DMS 273 (cell line): ENCODE measurements at regions not wholly inside any gene's neighbourhood (a gene's known extent, or its start where the extent isn't known, plus 50 kb on each side); places are given as distances from the start of the nearest gene placed in this dataset.
A peak's percentile ranks its signal among the peaks of the same experiment; 100 is the strongest.
"Not testable (repeated sequence)": the region's sequence is repeated elsewhere in the genome, so short reads cannot be mapped to it uniquely, and the experiment has no call there.

Experiments used
- DNase-seq: peaks from one replicate; lab custom pipeline; 2025; ENCODE audit not compliant: unreplicated experiment; lab: John Stamatoyannopoulos, UW

DNA sequence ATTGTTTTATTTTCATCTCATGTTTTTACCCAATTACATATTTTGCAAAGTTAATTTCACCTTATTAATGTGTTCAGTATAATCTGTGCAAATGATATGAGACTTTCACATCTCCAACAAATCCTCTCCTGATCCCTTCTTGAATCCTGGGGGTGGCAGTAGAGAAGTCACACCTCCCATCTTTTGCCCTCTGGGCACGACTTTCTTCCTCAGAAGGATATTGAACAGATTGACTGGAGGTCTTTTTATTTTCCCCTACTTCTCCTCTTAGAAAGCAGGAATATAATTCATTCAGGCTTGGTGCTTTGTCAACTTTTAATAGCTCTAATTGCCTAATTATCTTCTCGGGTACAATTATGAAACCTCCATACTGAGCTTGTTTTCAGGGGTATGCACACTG, 1037.1 kb upstream of the NUDT12 start:
- peak; percentile 6 for DNase-seq

- DNase-seq = no peak
Observed at GRCh38 chr5:104598285-104598684, 1035.7 kb upstream of the NUDT12 start.

GRCh38 chr5:104594850-104595249, 1032.3 kb upstream of the NUDT12 start:
- no peak for DNase-seq

DNA sequence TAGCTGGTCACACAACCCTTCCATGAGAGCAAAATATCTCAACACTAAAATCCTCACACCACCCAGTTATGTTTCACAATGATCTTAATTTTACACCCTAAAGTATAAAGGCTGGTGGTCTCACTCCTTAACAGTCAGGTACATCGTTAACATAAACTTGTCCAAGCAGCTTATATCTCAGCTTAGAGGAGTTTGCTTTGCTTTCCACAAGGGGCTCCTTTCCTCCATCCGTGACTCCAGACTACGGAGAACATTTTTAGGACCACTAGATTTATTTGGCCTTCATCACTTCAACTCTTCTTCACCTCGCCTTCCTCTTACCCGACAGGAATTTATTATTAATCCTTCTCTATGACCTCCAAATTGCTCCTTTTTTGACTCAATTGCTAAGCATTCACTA, 1014.1 kb upstream of the NUDT12 start:
- no peak for DNase-seq

DNA sequence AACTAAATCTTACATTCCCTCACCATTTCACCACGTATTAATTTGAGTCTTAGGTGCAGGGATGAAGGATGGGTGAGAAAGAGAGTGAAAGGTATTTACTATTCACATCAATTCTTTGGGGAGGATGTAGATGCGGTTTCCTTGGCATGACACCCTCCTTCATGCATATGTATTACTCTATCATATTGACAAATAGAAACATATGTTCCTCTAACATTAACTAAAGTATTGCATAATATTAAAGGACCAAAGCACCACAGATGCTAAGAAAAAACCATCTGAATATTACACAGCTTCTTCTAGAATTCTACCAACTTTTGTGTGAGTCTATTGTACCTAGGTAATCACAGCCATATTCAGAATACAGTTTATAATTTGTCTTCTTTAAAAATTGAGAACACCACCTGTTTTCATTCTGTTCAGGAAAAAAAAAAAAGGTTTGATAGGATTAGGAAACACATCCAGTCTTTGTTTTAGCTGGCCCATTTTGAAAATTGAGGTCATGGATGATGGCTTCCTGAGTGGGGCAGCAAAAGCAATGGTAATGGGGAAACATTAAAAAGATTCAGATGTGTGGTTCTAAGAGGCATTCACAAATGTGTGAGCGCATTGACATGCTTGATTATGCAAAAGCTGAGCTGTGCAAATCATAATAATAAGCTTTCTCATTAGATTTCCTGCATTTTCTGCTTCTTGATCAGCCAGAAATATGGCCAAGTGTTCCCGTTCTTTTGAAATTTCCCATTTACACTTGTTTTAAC, 1011.5 kb upstream of the NUDT12 start:
- DNase-seq = peak; percentile 26

- no peak for DNase-seq
Observed at GRCh38 chr5:104569621-104570020, 1007.0 kb upstream of the NUDT12 start.

DNA sequence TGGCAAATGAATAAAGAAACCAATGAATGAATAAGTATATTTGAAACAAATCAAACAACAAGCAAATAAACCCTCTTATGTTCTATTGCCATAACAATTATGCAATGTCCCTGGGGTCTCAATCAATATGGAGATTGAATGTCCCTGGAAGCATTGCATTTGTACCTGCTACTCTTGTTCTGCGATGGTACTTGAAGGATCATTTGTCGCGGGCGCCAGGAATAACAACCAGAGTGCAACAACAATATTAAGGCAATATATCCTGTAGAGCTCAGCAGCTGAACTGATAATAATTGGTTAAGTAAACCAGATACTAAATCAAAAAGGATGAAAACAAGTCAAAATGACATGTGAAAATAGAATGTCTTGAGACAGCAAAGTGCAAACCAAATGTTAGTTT, 1001.9 kb upstream of the NUDT12 start:
- no peak for DNase-seq

DNA sequence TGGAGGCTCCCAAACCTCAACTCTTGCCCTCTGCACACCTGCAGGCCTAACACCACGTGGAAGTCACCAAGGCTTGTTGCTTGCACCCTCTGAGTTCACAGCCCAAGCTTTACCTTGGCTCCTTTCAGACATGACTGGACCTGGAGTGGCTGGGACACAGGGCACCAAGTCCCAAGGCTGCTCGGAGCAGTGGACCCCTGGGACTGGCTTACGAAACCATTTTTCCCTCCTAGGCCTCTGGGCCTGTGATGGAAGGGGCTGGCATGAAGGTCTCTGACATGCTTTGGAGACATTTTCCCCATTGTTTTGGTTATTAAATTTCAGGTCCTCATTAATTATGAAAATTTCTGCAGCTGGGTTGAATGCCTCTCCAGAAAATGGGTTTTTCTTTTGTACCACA, 994.4 kb upstream of the NUDT12 start:
- no peak for DNase-seq

GRCh38 chr5:104551628-104552027, 989.0 kb upstream of the NUDT12 start:
- DNase-seq = no peak

- DNase-seq = not testable (repeated sequence)
Observed at GRCh38 chr5:104546871-104547270, 984.3 kb upstream of the NUDT12 start.

DNA sequence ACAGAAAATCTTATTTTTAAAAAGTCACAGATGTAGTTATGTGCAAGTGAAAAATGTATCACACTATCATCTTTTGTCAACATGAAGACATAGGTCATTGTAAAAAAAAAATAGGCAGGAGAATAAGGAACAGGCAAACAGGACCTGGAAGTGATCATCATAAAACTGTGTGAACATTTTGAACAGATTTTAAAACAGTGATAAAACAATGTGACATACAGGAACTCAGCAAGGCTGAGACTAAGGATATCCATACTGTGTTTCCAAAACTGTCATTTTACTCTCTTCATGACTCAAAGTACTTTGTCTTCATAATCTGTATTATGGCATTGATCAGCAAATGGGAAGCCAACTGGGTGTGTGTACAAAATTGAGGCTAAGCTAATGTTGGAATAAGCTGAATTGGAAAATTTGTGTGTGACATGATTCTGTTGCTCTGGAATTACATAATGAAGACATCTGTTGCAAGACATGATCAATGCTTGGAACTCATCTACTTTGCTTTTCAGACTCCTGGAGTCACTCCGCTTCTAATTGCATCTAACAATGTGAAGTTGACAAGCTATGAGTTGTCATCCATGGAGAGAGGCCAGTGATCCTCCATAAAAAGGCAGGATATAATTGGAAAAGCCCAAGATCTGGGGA, 978.7 kb upstream of the NUDT12 start:
- DNase-seq = no peak

DNA sequence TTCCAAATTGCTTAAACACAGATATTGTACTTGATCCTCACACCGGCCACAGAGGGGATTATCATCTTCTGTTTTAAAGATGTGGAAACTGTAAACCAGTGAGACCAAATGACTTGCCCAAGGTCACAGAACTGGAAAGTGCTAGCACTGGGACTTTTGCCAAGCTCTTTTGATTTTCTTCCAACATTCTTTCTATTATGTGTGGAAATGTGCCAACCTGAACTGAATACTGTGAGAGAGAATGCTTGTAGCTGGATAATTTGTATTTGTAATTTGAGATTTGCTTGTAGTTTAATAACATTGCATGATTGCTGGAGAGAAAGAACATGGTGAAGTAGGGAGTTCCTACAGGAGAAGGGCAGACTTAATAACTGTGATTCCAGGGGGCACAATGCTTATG, 977.9 kb upstream of the NUDT12 start:
- DNase-seq = peak; percentile 83

DNA sequence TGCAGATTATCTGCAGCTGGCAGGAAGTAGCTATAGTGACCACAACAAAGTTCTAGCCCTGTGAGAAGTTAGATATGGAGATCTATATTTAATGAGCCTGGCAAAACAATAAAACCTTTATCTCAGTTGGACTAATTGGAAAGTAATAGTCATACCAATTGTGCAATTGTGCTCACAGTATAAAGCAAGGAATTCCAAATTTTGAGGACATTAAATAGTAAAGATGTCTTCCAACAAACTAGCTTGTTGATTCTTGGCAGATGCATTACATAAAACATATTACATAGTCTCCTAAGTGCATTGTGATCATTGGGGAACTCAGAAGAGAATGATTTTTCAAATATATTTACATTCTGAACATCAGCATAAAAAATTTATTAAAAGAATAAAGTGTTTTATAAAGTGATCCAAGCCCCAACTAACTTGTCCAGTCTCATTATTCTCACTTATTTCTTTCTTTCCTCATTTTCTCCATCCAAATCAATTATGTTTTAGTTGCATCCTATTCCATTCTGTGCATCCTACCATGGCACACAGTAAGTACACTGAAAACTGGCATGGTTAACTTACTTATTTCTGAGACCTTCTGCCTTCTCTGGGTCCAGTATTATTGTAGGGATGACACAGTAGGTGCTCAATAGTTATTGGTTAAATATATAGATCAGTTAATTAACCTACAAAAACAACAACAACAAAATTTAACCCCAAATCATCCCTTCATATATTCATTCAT, 977.2 kb upstream of the NUDT12 start:
- DNase-seq = no peak

- no peak for DNase-seq
Observed at GRCh38 chr5:104538734-104539133, 976.1 kb upstream of the NUDT12 start.

GRCh38 chr5:104533498-104533897, 970.9 kb upstream of the NUDT12 start:
- no peak for DNase-seq

- DNase-seq = no peak
Observed at GRCh38 chr5:104526866-104527265, 964.3 kb upstream of the NUDT12 start.

DNA sequence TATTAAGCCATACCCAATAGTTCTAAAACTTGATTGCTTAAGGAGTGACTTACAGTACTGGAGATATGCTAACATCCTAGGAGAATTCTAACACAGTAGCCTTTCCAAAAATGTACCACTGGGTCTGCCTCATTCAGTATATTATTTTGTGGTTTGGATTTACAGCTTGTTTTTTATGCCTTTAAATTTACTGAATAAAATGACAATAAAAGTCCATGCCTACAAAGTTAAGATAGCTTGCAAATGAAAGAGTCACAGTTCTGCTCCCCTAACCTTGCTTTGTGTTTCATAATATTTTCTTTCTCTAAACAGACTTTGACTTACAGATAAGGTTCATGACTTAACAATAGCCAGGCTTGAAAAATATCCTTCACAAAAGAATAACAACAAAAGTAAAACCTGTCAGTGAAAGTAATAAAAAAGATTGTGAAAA, 951.1 kb upstream of the NUDT12 start:
- no peak for DNase-seq

GRCh38 chr5:104513121-104513602, 950.6 kb upstream of the NUDT12 start:
- DNase-seq = no peak

DNA sequence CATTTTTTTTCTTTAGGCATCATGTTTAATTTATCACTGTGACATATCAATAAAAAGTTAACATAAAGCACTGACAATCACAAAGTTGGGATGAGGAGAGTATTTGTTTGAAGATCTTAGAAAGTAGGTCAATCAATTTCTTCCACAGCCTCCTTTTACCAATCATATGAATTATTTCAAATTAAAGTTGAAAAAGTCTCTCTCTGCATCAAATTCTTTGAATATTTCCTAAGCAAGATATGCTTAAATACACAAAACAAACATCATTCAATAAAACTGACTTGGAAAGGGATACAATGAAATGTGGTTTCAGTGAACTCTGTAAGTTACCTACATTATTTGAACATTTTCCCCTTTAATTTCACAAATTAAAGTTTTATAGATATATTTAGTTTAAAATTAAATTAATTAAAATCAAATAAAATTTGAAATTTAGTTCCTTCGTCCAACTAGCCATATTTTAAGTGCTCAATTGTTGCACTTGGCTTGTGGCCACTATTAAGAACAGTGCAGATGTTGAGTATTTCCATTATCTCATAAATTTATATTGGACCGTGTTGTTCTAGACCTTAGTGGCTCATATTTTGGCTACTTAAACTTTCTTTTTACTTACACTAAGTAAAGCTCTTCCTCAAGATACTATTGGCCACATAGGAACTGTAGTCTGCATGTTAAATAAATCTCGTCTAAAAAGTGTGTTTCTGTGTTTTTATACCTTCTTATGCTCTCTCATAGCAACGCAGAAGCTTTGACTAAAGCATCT, 949.7 kb upstream of the NUDT12 start:
- no peak for DNase-seq

GRCh38 chr5:104498281-104498680, 935.7 kb upstream of the NUDT12 start:
- no peak for DNase-seq

GRCh38 chr5:104494083-104494482, 931.5 kb upstream of the NUDT12 start:
- DNase-seq = no peak
